GM21515 (cell line): ENCODE measurements at regions not wholly inside any gene's neighbourhood (a gene's known extent, or its start where the extent isn't known, plus 50 kb on each side); places are given as distances from the start of the nearest gene placed in this dataset.

Experiments
- ATAC-seq: cut with Tn5 transposase; IDR thresholded peaks from one replicate; pipeline ENCODE4 v1.9.1; 2021; ENCODE audit not compliant: unreplicated experiment

GRCh38 chr15:95712785-95713184, 617.7 kb upstream of the NR2F2 start:
- no peak for ATAC-seq

- ATAC-seq, result no peak
These were observed 617.2 kb upstream of the NR2F2 start for GRCh38 chr15:95713324-95713723.

- ATAC-seq, result no peak
These were observed 615.2 kb upstream of the NR2F2 start for GRCh38 chr15:95715116-95715903.

GRCh38 chr15:95715906-95716656, 614.4 kb upstream of the NR2F2 start:
- ATAC-seq, result no peak

- ATAC-seq, result no peak
These were observed 613.8 kb upstream of the NR2F2 start for GRCh38 chr15:95716708-95717107.

GRCh38 chr15:95718441-95718840, 612.1 kb upstream of the NR2F2 start:
- no peak for ATAC-seq

- ATAC-seq, result no peak
These were observed 605.4 kb upstream of the NR2F2 start for GRCh38 chr15:95724908-95725633.

- no peak for ATAC-seq
These were observed 603.6 kb upstream of the NR2F2 start for GRCh38 chr15:95726891-95727290.

- ATAC-seq, result no peak
These were observed 596.6 kb upstream of the NR2F2 start for GRCh38 chr15:95733931-95734330.

- ATAC-seq, result no peak
These were observed 595.8 kb upstream of the NR2F2 start for GRCh38 chr15:95734422-95735316.

GRCh38 chr15:95737060-95737459, 593.4 kb upstream of the NR2F2 start:
- ATAC-seq, result no peak

GRCh38 chr15:95739131-95739530, 591.4 kb upstream of the NR2F2 start:
- no peak for ATAC-seq

- ATAC-seq, result no peak
These were observed 588.7 kb upstream of the NR2F2 start for GRCh38 chr15:95741830-95742229.

- no peak for ATAC-seq
These were observed 588.2 kb upstream of the NR2F2 start for GRCh38 chr15:95742256-95742655.

- ATAC-seq, result no peak
These were observed 587.7 kb upstream of the NR2F2 start for GRCh38 chr15:95742836-95743235.

- ATAC-seq, result no peak
These were observed 573.3 kb upstream of the NR2F2 start for GRCh38 chr15:95757171-95757570.

GRCh38 chr15:95758451-95758850, 572.0 kb upstream of the NR2F2 start:
- ATAC-seq, result no peak

- ATAC-seq, result no peak
These were observed 571.6 kb upstream of the NR2F2 start for GRCh38 chr15:95758851-95759250.

GRCh38 chr15:95760508-95760907, 570.0 kb upstream of the NR2F2 start:
- no peak for ATAC-seq

- ATAC-seq, result no peak
These were observed 568.9 kb upstream of the NR2F2 start for GRCh38 chr15:95761501-95762165.
